ENCODE measurements at regions not wholly inside any gene's neighbourhood (a gene's known extent, or its start where the extent isn't known, plus 50 kb on each side); places are given as distances from the start of the nearest gene placed in this dataset.

DNA sequence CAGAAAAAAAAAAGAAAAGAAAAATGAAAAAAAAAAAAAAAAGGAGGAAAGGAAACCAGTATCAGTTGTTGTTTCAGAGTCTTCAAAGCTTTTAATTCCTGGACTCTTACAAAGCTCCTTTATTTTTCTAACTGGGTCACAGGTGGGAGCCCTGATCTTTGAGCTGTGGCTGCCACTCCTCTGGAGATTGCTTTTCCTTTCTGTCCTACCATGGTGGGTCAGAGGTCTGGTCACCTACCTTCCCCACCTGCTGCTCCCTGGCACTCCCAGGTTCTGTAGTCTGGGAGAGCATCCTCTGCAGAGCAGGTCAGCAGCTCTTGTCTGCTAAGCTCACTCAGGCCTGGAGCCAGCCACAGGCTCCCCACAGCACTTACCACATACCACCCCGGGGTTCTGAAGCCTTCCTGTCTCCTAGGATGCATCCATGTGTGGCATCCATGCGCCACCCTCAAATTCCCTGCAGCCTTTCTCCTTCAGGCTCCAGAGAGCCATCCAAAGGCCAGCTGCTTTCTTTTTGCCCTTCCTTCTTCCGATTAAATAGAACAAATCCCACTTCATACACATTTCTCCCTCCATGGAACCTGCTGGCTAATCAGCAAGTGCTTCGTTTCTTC lies 73.2 kb upstream of the TPK1 start:
- no peak for DNase-seq (ENCODE audit: extremely low read depth, low read depth)

DNA sequence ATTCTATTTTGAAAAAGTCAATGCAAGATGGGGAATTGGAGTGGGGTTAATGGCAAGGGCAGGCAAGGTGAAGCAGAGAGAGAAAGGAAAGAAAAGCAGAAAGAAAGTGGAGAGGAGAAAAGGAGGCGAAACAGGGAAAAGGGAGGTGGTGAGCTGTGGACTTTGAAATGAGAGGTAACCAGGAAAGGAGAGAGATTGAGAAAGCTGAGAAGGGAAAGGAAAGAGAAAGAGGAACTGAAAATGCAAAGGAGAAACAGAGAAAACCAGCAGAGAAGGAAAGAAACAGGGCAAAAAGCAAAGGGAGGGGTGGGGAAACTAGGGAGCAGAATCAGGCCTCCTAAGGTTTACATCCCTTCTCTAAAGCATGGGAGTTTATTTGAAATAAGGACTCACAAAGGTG lies 72.5 kb upstream of the TPK1 start:
- TF ChIP-seq, protein P1, sequence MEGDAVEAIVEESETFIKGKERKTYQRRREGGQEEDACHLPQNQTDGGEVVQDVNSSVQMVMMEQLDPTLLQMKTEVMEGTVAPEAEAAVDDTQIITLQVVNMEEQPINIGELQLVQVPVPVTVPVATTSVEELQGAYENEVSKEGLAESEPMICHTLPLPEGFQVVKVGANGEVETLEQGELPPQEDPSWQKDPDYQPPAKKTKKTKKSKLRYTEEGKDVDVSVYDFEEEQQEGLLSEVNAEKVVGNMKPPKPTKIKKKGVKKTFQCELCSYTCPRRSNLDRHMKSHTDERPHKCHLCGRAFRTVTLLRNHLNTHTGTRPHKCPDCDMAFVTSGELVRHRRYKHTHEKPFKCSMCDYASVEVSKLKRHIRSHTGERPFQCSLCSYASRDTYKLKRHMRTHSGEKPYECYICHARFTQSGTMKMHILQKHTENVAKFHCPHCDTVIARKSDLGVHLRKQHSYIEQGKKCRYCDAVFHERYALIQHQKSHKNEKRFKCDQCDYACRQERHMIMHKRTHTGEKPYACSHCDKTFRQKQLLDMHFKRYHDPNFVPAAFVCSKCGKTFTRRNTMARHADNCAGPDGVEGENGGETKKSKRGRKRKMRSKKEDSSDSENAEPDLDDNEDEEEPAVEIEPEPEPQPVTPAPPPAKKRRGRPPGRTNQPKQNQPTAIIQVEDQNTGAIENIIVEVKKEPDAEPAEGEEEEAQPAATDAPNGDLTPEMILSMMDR (IDR thresholded peaks at IDR 0.05; ENCODE audit: low read depth, low read length): no peak
- DNase-seq (ENCODE audit: extremely low read depth, low read depth): no peak

More for the DNA sequence above, 73.2 kb upstream of the TPK1 start:
- TF ChIP-seq, protein P1 (IDR thresholded peaks at IDR 0.05; ENCODE audit: low read depth, low read length): no peak

DNA sequence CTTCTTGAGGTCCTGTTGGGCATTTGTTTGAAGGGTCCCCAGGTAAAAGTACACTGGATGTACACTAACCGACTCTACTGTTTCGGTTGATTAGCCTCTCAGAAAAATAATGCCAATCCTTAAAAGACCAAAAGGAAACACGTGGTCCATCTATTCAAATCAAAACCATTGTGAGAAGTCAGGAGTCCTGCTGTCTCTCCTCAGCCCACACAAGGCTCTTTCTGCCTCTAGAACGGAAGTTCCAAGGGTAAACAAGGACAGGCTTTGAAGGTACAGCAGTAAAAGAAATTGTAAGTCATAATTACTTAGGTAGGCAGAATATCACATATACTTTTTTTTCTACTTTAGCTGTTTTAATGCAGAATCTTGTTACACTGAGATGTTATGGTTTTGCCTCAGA lies 71.7 kb upstream of the TPK1 start:
- no peak for DNase-seq (ENCODE audit: extremely low read depth, low read depth)
- TF ChIP-seq, protein P1 (IDR thresholded peaks at IDR 0.05; ENCODE audit: low read depth, low read length): no peak

DNA sequence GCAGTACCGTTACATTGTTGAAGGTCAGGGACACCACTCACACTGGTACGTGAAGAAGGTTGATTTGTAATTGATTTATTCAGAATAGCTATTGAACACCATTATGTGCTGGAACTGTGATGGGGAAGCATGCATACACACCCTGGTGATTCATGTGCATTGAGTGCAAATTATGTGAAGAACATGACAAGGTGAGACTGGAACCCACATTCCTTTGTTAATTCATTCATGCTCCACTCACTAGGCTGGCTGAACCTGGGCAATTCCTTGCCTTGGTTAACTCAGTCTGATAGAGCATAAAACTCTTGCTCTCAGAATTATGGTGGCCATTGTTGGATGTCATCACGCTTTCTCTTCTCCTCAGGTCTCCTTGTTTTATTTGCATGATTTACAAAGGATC lies 67.3 kb upstream of the TPK1 start:
- DNase-seq (ENCODE audit: extremely low read depth, low read depth): no peak
- TF ChIP-seq, protein P1 (IDR thresholded peaks at IDR 0.05; ENCODE audit: low read depth, low read length): no peak

DNA sequence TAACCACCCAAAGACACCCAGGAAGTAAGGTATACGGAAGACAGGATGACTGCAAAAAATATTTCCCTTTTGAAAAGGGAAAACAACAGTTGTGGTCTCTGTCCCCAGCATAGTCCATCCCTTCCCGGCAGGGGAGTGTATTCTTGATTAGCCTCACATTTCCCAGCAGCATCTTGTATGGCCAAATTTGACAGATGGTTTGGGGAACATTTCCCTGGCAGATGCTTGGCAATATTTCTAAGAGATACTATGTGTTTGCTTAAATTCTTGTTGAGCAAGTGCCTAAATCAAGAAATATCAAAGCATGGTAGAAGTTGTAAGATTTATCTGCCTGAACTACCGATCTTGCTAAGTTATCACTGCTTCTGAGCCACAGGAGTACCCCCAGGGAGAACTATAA lies 56.9 kb upstream of the TPK1 start:
- no peak for DNase-seq (ENCODE audit: extremely low read depth, low read depth)
- TF ChIP-seq, protein P1 (IDR thresholded peaks at IDR 0.05; ENCODE audit: low read depth, low read length): no peak

Data from AG09319 (cell line).